ENCODE measurements at regions not wholly inside any gene's neighbourhood (a gene's known extent, or its start where the extent isn't known, plus 50 kb on each side); places are given as distances from the start of the nearest gene placed in this dataset.

- TF ChIP-seq CTCF (conservative IDR thresholded peaks at IDR 0.05 in 1 of 2, IDR thresholded peaks at IDR 0.05 in 1 of 2; ENCODE audit: low read depth in 1 of 2, low read length in 2 of 2): no peak
- no peak for TF ChIP-seq EZH2 (IDR thresholded peaks at IDR 0.05; ENCODE audit: low read length, missing control alignments)
Measured at GRCh38 chr15:96247621-96248305, 82.7 kb upstream of the NR2F2 start.

Data from fibroblast of lung (primary cell).